ENCODE measurements at regions not wholly inside any gene's neighbourhood (a gene's known extent, or its start where the extent isn't known, plus 50 kb on each side); places are given as distances from the start of the nearest gene placed in this dataset.

- H4K91ac ChIP-seq (ENCODE audit: insufficient read length, low read depth, low read length), result no peak overlapping the region
- H3K79me2 ChIP-seq (ENCODE audit: insufficient read depth, low read length), result no peaks in the 10 kb centered on the region
- Mint-ChIP-seq H3K27ac (no peak overlapping the region), H3K36me3 (ENCODE audit: insufficient read depth in 1 of 3, low read depth in 3 of 3) (no peaks in the 10 kb centered on the region; a peak in 1 of 7 replicates), H3K4me1 (peaks cover 0 to 6% of the 10 kb centered on the region in 2 experiments; a peak in 2 of 4 replicates), H3K4me3 (no peak overlapping the region), H3K27me3 (ENCODE audit: low read depth) (peaks cover 2% of the 10 kb centered on the region; the same call in 1 of the 2 replicates), H3K9me3 (no peaks in the 10 kb centered on the region; a peak in 1 of 5 replicates)
- no peak overlapping the region for H3K4ac ChIP-seq (ENCODE audit: low read depth, low read length)
- H3K4me1 ChIP-seq (ENCODE audit: insufficient read depth, low read length), result no peaks in the 10 kb centered on the region
- TF ChIP-seq, protein P1, sequence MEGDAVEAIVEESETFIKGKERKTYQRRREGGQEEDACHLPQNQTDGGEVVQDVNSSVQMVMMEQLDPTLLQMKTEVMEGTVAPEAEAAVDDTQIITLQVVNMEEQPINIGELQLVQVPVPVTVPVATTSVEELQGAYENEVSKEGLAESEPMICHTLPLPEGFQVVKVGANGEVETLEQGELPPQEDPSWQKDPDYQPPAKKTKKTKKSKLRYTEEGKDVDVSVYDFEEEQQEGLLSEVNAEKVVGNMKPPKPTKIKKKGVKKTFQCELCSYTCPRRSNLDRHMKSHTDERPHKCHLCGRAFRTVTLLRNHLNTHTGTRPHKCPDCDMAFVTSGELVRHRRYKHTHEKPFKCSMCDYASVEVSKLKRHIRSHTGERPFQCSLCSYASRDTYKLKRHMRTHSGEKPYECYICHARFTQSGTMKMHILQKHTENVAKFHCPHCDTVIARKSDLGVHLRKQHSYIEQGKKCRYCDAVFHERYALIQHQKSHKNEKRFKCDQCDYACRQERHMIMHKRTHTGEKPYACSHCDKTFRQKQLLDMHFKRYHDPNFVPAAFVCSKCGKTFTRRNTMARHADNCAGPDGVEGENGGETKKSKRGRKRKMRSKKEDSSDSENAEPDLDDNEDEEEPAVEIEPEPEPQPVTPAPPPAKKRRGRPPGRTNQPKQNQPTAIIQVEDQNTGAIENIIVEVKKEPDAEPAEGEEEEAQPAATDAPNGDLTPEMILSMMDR (conservative IDR thresholded peaks at IDR 0.05), result no peak
- H3K27me3 ChIP-seq (ENCODE audit: insufficient read depth, low read length), result no peaks in the 10 kb centered on the region
- H2BK12ac ChIP-seq (ENCODE audit: insufficient read length, low read depth, low read length), result no peak overlapping the region
- no peaks in the 10 kb centered on the region for H3K23me2 ChIP-seq (ENCODE audit: insufficient read length, low read depth, low read length, poor library complexity, severe bottlenecking)
- no peak overlapping the region for H3K4me2 ChIP-seq (ENCODE audit: insufficient read depth, insufficient read length, low read length)
- no peaks in the 10 kb centered on the region for H3K79me1 ChIP-seq (ENCODE audit: insufficient read depth, low read depth, low read length, poor library complexity, severe bottlenecking)
- no peak overlapping the region for H4K5ac ChIP-seq (ENCODE audit: insufficient read length, low read depth, low read length)
- H3K23ac ChIP-seq (ENCODE audit: insufficient read length, low read depth, low read length), result no peak overlapping the region
- H2BK15ac ChIP-seq (ENCODE audit: low read depth, low read length), result no peak overlapping the region
- no peak overlapping the region for H2AFZ ChIP-seq (ENCODE audit: low read length)
- H2BK120ac ChIP-seq (ENCODE audit: low read depth, low read length, poor library complexity, severe bottlenecking), result no peak overlapping the region
- no peak overlapping the region for H3K56ac ChIP-seq (ENCODE audit: insufficient read length, low read depth, low read length)
- no peak overlapping the region for H3K14ac ChIP-seq (ENCODE audit: insufficient read depth, low read length)
- no peaks in the 10 kb centered on the region for H3K9me3 ChIP-seq (ENCODE audit: control insufficient read depth, low read depth, low read length)
- no peak overlapping the region for H3K18ac ChIP-seq (ENCODE audit: insufficient read length, low read depth, low read length)
- H2AK5ac ChIP-seq (ENCODE audit: insufficient read length, low read length), result no peak overlapping the region
- no CpG with 5 or more reads among the region's 13 CpGs for WGBS (ENCODE audit: extremely low coverage, insufficient read length, low lambda C conversion rate)
- no peak overlapping the region for H3K9ac ChIP-seq (ENCODE audit: extremely low read depth, insufficient read length, low read length)
- H3K27ac ChIP-seq (ENCODE audit: insufficient read length, low read depth, low read length), result no peak overlapping the region
- H3T11ph ChIP-seq (ENCODE audit: low read length), result no peak overlapping the region
- no peaks in the 10 kb centered on the region for H4K20me1 ChIP-seq (ENCODE audit: control insufficient read depth, insufficient read depth, insufficient read length)
- no peak overlapping the region for H4K8ac ChIP-seq (replicated peaks; ENCODE audit: insufficient read length, low read depth, low read length)
- H2BK5ac ChIP-seq (ENCODE audit: insufficient read length, low read length), result no peak overlapping the region
- no peak overlapping the region for H2BK20ac ChIP-seq (ENCODE audit: low read depth, low read length, poor library complexity, severe bottlenecking)
- no peak for DNase-seq
These were observed 750.8 kb upstream of the ID2 start for GRCh38 chr2:7930800-7931635.

Measured in H9 (cell line).